CD1c-positive myeloid dendritic cell (primary cell): ENCODE measurements at regions not wholly inside any gene's neighbourhood (a gene's known extent, or its start where the extent isn't known, plus 50 kb on each side); places are given as distances from the start of the nearest gene placed in this dataset.
A peak's percentile ranks its signal among the peaks of the same experiment; 100 is the strongest.
"Not testable (repeated sequence)": the region's sequence is repeated elsewhere in the genome, so short reads cannot be mapped to it uniquely, and the experiment has no call there.

Experiments used
- DNase-seq: peaks from one replicate; pipeline ENCODE4 v3.0.0-alpha.2; 2016; ENCODE audit errors: extremely low spot score

- no peak for DNase-seq
Measured at GRCh38 chr22:27250886-27251285, 550.7 kb downstream of the MN1 start.

DNA sequence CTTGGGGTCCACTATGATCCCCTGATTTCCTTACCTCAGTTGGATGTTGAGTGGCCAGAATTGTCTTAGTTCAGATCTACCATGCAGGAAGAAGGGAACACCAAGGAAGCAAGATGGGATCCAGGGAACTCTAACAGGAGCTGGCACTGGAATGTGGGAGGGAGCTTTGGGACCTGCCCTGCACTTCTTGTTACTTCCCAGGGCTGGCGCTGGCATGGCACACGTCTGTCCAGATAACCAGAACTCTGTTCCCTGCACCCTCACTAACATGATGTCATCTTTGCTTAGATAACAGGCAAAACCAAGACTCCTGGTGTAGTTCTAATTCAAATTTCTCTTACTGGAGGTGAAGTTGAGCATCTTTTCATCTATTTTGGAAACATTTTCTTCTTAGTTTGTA, 550.0 kb downstream of the MN1 start:
- DNase-seq: no peak

DNA sequence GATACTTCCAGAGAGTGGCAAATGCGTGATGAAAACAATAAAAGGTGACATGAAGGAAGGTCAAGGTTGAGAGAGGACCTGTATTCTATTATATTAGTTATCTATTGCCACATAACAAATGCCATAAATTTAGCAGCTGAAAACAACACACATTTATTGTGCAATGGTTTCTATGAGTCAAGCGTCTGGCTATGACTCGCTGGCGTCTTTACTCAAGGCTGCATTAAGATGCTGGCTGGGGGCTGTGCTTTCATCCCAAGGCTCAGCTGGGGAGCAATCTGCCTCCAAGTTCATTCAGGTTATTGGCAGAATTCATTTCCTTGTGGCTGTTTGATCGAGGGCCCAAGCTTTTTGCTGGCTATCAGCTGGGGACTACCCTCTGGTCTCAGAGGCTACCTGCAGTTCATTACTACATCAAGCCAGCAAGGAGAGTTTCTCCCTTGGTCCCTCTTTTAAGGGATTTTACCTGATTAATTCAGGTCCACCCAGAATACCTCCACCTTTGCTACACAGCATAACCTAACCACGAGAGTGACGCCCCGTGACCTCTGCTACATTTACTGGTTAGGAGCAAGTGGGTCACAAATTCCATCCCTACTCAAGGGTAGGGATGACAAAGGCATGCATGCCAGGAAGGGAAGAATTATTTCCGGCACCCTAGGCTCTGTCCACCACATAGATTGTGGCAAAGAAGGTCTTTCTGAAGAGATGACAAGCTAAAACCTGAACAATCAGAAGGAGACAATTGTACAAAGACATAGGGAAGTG, 549.1 kb downstream of the MN1 start:
- DNase-seq: peak; percentile 31

- DNase-seq: no peak
Measured at GRCh38 chr22:27253108-27253902, 548.3 kb downstream of the MN1 start.

GRCh38 chr22:27254063-27254462, 547.5 kb downstream of the MN1 start:
- DNase-seq: not testable (repeated sequence)

DNA sequence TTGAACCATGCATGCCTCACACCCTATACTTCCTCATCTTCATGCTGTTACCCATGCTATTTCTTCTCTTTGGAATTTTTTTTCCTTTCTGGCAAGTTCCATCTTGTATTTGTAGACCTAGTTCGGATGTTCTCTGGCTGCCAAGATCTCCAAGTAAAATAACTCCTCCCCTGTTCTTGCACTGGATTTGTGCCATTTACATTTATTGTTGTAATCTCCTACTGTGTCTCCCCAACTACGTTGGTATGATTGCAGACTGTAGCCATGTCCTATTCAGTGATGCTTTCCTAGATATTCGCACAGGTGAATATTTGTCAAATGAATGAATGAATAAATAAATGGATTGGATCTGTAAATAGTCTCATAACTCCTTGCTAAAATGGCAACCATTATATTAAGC, 546.0 kb downstream of the MN1 start:
- no peak for DNase-seq

DNA sequence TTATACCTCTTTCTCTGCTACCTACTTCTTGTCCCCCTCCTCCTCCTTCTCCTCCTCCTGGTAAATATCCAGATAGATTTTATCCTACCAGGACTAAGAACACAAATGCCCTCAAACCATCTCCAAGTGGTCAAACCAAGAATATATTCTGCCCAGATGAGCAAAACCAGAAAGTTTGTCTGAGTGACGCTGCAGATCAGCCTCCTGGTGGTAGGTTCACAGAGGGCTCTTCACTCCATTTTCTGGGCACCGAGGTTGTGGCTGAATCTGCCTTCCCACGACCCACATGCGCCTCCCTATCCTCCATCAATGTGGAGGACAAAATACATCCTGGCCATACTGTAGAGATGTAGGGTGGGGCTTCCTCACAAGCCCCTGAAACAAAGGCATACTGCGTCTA, 543.6 kb downstream of the MN1 start:
- DNase-seq: no peak

- DNase-seq: no peak
Measured at GRCh38 chr22:27258616-27259172, 542.9 kb downstream of the MN1 start.

GRCh38 chr22:27259433-27259832, 542.1 kb downstream of the MN1 start:
- DNase-seq: no peak

GRCh38 chr22:27260087-27260698, 541.4 kb downstream of the MN1 start:
- DNase-seq: no peak

- no peak for DNase-seq
Measured at GRCh38 chr22:27262361-27262760, 539.2 kb downstream of the MN1 start.

DNA sequence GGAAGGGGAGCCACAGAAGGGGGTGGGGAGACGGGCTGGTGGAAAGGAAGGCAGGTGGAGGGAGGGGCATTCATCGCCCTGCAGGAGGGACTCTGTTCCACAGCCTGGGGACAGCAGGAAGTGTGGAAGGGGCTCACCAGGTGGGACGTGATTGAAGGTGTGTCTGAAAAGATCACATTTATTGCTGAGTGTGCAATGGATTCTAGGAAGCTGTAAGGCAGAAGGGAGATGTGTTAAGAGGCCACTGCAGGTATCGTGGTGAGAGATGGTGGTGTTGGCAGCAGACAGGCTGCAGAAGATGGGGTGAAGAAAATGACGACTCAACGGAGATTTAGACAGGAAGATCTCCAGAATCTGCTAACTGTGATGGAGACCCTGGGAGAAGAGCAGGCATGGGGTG, 537.4 kb downstream of the MN1 start:
- no peak for DNase-seq

GRCh38 chr22:27267145-27267544, 534.4 kb downstream of the MN1 start:
- no peak for DNase-seq

DNA sequence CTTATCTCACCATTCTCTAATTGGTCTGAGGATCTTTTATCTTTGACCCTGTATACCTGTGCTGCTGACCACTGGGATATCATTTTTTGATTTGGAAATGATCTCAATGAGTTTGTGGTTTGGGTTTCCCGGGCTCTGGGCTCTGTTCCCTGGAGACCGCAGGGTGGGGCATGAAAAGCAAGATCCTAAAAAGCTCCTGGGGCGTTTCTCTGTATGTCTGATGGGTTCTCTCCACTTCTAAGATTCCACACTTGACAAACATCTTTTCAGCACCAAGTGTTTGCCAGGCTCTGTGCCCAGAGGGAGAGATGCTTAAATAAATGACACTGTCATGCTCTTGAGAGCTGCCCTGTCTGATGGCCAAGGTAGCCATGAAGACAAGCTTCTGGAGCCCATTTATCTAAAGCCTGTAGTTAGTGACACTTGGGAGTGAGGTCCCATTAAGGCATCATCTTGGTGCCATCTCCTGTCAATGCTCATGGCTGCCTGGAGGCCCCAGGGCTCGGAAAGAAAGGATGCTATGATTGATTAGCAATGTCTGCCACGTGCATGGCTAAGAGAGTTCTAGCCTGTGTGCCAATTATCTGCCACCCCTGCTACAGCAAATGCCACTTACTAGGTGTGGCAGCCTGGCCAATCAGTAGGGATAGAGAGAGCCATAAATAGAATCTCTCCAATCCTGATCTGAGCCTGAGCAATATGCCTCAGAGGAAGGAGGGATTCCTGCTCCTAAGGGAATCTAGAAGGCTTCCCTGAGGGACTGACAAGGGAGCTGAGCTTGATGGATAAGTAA, 531.6 kb downstream of the MN1 start:
- no peak for DNase-seq

GRCh38 chr22:27270818-27271510, 530.6 kb downstream of the MN1 start:
- no peak for DNase-seq

- DNase-seq: no peak
Measured at GRCh38 chr22:27273436-27273835, 528.1 kb downstream of the MN1 start.

- no peak for DNase-seq
Measured at GRCh38 chr22:27273853-27274252, 527.7 kb downstream of the MN1 start.

- DNase-seq: no peak
Measured at GRCh38 chr22:27274770-27275449, 526.6 kb downstream of the MN1 start.

- no peak for DNase-seq
Measured at GRCh38 chr22:27278946-27279345, 522.6 kb downstream of the MN1 start.

GRCh38 chr22:27283240-27283639, 518.3 kb downstream of the MN1 start:
- no peak for DNase-seq
